Embryonic facial prominence (tissue), 1 donor: ENCODE measurements at regions not wholly inside any gene's neighbourhood (a gene's known extent, or its start where the extent isn't known, plus 50 kb on each side); places are given as distances from the start of the nearest gene placed in this dataset.
"Not testable (repeated sequence)": the region's sequence is repeated elsewhere in the genome, so short reads cannot be mapped to it uniquely, and the experiment has no call there.

Experiments used
- DNase-seq: peaks from one replicate; pipeline ENCODE4 v3.0.0-alpha.2; 2016; ENCODE audit errors: extremely low spot score

DNA sequence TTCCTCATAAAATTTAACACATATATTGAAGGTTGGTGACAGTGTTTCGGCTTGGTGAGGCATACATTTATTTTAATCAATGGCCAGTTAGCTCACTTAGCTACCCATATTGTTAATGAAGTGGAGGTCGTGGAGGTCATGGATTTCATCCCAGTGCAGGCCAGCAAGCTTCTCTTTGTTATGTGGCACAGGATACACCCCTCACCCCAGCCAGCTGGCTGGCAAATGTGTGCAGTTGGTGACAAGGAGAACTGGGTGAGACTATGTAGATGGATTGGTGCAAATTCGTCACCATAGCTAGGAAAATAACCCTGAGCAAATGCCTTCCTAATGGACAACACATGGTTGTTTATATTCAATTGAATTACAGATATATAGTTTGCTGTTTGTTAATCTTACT is 50.5 kb upstream of the FOXP2 start:
- no peak for DNase-seq

DNA sequence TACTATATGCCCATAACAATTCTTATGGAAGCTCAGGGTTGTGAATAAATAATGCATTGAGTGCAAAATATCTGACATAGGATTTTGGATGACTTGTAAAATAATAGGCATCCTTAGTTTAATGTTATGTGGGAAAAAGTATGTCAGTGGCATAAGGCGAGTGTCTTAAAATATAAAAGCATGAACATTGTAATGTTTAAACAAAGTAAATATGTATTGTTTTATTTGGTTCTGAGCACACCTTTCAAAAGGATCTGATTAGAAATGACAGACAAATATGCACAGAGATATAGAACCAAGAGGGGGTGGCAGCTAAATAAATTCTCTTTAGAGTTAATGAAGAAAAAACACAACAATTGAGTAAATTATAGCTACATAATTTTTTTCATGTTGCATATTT is 51.3 kb upstream of the FOXP2 start:
- DNase-seq: no peak

- DNase-seq: no peak
Measured at GRCh38 chr7:114358911-114359310, 55.7 kb upstream of the FOXP2 start.

DNA sequence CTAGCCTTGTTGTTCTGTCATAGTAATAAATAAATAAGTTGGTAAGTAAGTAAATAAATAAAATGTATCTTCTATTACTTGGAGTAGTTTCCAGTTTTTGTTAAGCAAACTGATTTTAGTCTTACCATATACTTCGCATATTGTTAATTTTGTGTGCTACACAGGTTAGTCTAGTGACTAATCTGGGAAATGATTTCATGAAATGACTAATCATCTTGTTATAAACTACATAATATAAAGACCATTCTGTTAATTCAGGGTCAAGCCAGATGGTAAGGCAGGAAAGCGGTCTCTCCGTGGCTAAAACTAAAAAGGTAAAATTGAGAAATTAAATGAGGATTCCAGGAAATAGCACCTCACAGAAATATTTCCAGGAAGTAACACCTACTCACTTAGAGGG is 58.5 kb upstream of the FOXP2 start:
- DNase-seq: no peak

DNA sequence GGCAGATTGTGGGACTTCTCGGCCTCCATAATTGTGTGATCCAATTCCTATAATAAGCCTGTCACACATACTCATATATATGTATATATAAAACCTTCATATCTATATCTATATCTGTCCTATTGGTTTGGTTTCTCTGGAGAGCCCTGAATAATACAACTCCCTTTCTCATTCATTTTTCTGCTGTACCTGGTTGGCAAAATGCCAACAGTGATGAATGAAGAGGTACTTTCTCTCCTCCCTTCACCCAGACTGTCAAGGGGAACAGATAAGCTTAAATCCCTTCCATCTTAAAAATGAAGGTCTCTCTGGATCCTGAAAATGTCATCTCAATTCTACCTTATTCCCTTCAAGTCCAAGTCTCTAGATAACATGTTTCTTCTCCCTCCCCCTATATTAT is 60.3 kb upstream of the FOXP2 start:
- DNase-seq: no peak

- peak; percentile 41 for DNase-seq
Measured at GRCh38 chr7:114345494-114345893, 69.1 kb upstream of the FOXP2 start.

DNA sequence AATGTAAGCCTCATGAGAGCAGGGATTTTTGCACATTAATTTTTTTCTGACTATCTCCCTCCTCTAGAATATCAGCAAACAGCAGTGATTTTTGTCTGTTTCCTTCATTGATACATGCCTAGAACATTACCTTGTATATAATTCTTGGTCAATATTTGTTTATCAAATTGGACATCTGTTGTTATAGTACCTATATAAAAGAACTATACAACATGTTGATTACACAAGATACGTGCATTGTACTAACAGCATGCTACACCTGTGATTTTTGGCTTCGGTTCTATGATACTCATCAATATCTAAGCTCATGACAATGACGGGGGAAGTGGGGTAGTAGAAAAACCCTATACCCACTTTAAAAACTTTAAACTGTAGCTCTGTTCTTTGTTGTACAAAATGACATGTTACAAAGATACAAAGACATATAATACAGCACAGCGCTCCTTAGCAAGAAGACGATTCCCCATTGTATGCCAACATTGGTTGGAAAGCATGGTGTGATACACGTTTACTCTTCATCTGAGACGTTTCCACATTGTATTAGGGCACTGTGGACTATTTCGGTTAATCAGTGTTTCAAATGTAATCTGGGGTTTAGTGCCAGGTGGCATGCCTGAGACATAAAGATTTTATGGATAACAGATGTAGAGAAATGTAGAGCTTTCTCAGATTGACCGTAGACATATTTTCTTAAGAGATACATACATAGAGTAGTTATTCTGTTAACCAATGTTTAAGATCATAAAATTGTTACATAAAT is 70.5 kb upstream of the FOXP2 start:
- no peak for DNase-seq

- no peak for DNase-seq
Measured at GRCh38 chr7:114342431-114343179, 72.0 kb upstream of the FOXP2 start.

- DNase-seq: no peak
Measured at GRCh38 chr7:114341648-114342047, 73.0 kb upstream of the FOXP2 start.

- no peak for DNase-seq
Measured at GRCh38 chr7:114334989-114335388, 79.6 kb upstream of the FOXP2 start.

DNA sequence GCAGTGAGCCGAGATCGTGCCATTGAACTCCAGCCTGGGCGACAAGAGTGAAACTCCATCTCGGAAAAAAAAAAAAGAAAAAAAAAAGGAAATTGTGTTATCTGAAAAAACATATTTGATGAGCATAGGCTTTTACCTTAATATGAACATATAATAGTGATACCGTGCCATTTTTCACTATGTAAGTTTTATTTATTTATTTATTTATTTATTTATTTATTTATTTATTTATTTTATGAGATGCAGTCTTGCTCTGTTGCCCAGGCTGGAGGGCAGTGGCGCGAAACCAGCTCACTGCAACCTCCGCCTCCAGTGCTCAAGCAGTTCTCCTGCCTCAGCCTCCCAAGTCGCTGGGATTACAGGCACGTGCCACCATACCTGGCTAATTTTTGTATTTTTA is 85.2 kb upstream of the FOXP2 start:
- DNase-seq: not testable (repeated sequence)

GRCh38 chr7:114317450-114318098 is 97.0 kb upstream of the FOXP2 start:
- no peak for DNase-seq

- DNase-seq: no peak
Measured at GRCh38 chr7:114312649-114313048, 102.0 kb upstream of the FOXP2 start.

GRCh38 chr7:114310345-114311110 is 104.1 kb upstream of the FOXP2 start:
- DNase-seq: no peak

DNA sequence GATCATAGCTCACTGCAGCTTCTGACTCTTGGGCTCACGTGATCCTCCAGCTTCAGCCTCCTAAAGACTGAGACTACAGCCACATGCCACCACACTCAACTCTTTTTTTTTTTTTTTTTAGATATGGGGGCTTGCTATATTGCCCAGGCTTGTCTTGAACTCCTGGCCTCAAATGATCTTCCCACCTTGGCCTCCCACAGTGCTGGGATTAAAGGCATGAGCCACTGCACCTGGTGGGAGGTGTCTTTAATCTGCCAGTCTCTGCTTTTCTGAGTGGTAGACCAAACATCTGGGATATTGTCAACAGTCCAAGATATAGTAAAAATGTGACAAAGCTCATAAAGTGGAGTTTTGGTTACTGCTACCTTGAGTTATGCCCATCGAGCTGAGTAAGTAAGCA is 104.9 kb upstream of the FOXP2 start:
- no peak for DNase-seq

- no peak for DNase-seq
Measured at GRCh38 chr7:114303301-114303700, 111.3 kb upstream of the FOXP2 start.

GRCh38 chr7:114302858-114303257 is 111.8 kb upstream of the FOXP2 start:
- no peak for DNase-seq

DNA sequence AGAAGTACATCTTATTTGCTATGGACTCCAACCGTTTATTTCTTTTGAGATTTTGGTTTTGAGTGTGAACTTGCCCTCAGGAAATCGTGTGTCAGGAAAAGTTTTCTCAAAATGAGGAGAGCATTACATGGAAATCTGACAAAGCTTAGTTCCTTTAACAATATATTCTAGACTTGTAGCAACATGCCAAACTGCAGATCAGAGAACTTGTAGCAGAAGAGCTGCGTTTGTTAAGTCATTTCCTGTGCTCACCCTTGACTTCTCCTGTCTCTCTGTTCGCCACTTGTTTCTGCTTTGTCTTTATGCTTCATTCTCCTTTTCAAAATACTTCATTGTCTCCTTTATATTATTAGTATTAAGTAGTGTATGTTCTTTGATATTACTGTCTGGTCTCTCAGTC is 116.6 kb upstream of the FOXP2 start:
- no peak for DNase-seq

DNA sequence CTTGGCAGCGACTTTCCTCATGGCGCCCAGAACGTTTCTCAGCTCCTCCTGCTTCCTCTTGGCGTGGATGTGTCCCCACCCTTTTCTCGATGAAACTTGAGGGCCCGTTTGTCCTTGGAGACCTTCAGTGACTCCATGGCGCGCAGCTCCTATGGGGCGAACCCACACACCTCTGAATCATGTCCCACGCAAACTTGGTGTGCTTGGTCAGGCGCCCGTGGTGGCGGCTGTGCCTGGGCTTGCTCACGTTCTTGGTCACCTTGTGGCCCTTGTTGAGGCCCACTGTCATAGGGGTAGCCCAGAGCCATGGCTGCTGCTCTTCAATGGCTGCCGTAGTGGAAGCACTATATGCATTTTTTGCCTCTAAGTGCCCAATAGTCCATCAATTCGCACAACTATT is 117.5 kb upstream of the FOXP2 start:
- DNase-seq: no peak

DNA sequence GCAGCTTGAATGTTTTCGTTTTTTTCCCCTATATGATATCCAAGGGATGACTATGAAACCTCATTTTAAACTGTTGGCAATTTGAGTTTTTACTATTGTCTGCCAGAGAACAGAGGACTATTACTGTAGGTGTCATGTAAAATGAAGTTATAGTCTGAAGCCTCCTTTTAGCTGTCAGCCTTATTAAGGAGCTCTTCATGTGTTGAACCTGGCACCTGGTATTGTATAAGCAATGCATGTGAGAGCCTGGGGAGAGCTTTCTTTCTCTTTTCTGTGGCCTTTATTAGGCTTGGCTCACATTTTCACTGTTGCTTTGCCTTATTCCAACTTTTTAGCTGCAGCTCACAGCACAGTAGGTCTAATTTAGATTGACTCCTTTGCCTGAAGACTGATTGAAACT is 119.1 kb upstream of the FOXP2 start:
- no peak for DNase-seq

- no peak for DNase-seq
Measured at GRCh38 chr7:114294036-114294435, 120.6 kb upstream of the FOXP2 start.
